HG03571 (cell line): ENCODE measurements at regions not wholly inside any gene's neighbourhood (a gene's known extent, or its start where the extent isn't known, plus 50 kb on each side); places are given as distances from the start of the nearest gene placed in this dataset.
"Not testable (repeated sequence)": the region's sequence is repeated elsewhere in the genome, so short reads cannot be mapped to it uniquely, and the experiment has no call there.

Experiments used
- ATAC-seq: cut with Tn5 transposase; IDR thresholded peaks from one replicate; pipeline ENCODE4 v1.9.1; 2021; ENCODE audit not compliant: unreplicated experiment

- ATAC-seq: not testable (repeated sequence)
These were observed 323.1 kb upstream of the PLGLB2 start for GRCh38 chr2:87424763-87425154.

DNA sequence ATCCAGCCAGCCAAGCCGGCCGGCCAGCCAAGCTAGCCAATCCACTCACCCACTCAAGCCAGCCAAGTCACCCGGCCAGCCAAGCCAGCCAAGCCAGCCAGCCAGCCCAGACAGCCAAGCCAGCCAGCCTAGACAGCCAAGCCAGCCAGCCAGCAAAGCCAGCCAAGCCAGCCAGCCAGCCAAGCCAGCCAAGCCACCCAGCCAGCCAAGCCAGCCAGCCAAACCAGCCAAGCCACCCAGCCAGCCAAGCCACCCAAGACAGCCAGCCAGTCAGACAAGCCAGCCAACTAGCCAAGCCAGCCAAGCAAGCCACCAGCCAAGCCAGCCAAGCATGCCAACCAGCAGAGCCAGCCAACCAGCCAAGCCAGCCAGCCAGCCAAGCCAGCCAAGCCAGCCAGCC, 322.7 kb upstream of the PLGLB2 start:
- not testable (repeated sequence) for ATAC-seq

- not testable (repeated sequence) for ATAC-seq
These were observed 322.2 kb upstream of the PLGLB2 start for GRCh38 chr2:87425717-87426116.

DNA sequence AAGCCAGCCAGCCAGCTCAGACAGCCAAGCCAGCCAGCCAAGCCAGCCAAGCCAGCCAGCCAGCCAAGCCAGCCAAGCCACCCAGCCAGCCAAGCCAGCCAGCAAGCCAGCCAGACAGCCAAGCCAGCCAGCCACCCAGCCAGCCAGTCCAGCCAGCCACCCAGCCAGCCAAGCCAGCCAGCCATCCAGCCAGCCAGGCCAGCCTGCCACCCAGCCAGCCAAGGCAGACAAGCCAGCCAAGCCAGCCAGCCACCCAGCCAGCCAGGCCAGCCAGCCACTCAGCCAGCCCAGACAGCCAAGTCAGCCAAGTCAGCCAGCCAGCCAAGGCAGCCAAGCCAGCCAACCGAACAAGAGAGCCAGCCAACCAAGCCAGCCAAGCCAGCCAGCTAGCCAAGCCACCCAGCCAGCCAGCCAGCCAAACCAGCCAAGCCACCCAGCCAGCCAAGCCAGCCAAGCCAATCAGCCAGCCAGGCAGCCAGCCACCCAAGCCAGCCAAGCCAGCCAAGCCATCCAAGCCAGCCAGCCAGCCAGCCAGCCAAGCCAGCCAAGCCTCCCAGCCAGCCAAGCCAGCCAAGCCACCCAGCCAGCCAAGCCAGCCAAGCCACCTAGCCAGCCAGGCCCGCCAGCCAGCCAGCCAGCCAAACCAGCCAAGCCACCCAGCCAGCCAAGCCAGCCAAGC, 319.3 kb upstream of the PLGLB2 start:
- ATAC-seq: not testable (repeated sequence)

GRCh38 chr2:87429206-87429930, 318.5 kb upstream of the PLGLB2 start:
- not testable (repeated sequence) for ATAC-seq

DNA sequence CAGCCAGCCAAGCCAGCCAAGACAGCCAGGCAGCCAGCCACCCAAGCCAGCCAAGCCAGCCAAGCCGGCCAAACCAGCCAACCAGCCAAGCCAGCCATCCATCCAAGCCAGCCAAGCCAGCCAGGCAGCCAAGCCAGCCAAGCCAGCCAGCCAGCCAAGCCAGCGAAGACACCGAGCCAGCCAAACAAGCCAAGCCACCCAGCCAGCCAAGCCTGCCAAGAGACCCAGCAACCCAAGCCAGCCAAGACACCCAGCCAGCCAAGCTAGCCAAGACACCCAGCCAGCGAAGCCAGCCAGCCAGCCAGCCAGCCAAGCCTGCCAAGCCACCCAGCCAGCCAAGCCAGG, 318.0 kb upstream of the PLGLB2 start:
- ATAC-seq: not testable (repeated sequence)

DNA sequence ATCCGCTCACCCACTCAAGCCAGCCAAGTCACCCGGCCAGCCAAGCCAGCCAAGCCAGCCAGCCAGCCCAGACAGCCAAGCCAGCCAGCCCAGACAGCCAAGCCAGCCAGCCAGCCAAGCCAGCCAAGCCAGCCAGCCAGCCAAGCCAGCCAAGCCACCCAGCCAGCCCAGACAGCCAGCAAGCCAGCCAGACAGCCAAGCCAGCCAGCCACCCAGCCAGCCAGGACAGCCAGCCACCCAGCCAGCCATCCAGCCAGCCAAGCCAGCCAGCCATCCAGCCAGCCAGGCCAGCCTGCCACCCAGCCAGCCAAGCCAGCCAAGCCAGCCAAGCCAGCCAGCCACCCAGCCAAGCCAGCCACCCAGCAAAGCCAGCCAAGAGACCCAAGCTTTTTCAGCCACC, 316.8 kb upstream of the PLGLB2 start:
- not testable (repeated sequence) for ATAC-seq

- ATAC-seq: not testable (repeated sequence)
These were observed 315.0 kb upstream of the PLGLB2 start for GRCh38 chr2:87432711-87433453.

GRCh38 chr2:87436007-87436406, 311.9 kb upstream of the PLGLB2 start:
- not testable (repeated sequence) for ATAC-seq

GRCh38 chr2:87437701-87438260, 310.1 kb upstream of the PLGLB2 start:
- ATAC-seq: not testable (repeated sequence)

DNA sequence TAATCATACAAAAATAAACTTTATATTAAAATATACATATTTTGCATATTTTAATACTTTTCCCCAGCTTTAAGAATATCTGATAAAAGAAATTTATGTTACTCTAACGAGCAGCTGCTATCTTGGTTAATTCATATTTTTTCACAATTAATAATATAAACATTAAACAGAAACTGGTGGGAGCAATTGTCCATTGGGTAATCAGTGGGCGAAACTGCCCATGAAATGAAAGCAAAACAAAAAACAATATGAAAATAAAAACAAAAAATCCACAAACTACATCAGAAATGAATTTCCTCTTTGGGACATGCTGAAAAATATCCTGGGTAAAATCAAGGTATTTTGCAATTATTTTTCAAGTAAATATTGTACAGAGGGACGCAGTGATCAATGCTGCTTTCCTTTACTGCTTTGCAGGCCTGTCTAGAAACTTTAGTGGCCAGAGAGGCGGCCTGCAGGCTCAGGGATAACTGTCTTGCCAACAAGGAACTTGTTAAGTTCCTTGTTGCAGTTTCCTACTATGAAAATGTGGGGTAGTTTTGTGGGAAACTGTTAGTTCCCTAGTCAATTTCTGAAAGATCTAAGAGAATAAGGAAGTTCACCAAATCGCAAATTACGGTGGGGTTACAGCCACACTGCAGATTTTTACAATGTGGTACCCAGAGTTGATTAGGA, 309.0 kb upstream of the PLGLB2 start:
- ATAC-seq: not testable (repeated sequence)

GRCh38 chr2:87439617-87440204, 308.2 kb upstream of the PLGLB2 start:
- ATAC-seq: not testable (repeated sequence)

- not testable (repeated sequence) for ATAC-seq
These were observed 307.2 kb upstream of the PLGLB2 start for GRCh38 chr2:87440650-87441049.

DNA sequence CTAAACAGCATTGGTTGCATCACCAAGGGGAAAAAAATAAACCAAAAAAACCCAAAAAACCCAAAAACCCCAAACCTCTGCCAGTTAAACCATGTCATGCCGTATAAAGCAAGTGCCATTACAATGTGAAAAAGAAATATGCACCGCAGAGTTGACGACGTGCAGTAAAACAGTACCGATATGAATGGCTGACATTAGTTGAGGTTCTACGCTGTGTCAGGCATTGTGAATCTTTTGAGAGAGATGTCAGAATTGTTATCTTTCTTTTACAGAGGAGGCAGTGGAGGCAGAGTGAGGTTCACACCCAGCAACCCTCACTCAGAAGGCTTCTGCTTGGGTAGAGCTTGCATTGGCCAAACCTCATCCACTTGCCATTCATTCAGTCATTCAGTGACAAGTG, 306.5 kb upstream of the PLGLB2 start:
- not testable (repeated sequence) for ATAC-seq

- ATAC-seq: peak; percentile 97
These were observed 304.8 kb upstream of the PLGLB2 start for GRCh38 chr2:87442983-87443577.

DNA sequence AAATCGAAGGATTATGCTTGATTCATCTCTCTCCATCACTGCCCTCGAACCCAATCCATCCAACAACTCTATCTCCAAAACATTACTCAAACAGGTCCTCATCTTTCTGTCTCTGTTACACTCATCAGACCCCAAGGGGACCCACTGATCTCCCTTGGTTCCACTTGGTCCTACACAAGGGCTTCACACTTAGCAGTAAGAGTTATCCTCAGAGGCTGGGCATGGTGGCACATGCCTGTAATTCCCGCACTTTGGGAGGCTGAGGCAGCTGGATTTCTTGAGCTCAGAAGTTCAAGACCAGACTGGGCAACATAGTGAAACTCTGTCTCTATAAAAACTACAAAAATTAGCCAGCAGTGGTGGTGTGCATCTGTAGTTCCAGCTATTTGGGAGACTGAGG, 302.9 kb upstream of the PLGLB2 start:
- not testable (repeated sequence) for ATAC-seq

- ATAC-seq: not testable (repeated sequence)
These were observed 302.1 kb upstream of the PLGLB2 start for GRCh38 chr2:87445613-87446312.

DNA sequence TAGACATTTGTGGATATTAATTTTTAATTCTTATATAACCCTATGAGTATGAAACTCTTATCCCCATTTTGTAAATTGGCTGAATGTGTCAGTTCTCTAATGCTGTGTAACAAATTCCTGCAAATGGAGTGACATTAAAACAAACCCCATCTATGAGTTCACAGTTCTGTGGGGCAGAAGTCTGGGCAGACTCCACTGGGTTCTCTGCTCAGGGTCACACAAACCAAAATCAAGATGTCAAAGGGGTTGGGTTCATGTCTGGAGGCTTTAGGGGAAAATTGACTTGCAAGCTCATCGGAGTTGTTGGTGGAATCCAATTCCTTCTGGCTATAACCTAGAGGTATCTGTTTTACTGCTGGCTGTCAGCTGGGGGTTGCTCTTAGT, 301.6 kb upstream of the PLGLB2 start:
- ATAC-seq: not testable (repeated sequence)

- not testable (repeated sequence) for ATAC-seq
These were observed 298.4 kb upstream of the PLGLB2 start for GRCh38 chr2:87449462-87449980.
